ENCODE measurements at regions not wholly inside any gene's neighbourhood (a gene's known extent, or its start where the extent isn't known, plus 50 kb on each side); places are given as distances from the start of the nearest gene placed in this dataset.

DNA sequence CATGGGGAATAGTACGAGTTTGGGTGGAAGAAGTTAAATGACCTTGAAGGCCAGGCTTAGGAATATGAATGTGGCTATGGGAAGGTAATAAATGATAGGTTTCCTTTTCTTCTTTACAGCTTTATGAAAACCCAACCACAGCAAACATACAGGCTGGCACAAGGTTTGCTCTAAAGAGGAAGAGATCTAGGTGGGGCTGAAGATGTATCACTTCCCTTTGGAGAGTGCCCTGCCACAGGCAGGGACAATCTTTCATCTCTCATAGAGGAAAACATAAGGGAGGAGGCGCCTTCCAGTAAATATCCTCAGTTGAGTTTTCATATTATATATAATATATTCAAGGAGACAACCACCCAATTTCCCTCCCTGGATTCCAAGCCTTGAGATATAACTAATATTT, 72.9 kb upstream of the FRMD6 start:
- no peak for DNase-seq
- H3K4me3 ChIP-seq (ENCODE audit: low read depth, low read length), result no peak overlapping the region
- H3K27ac ChIP-seq, result no peak overlapping the region
- TF ChIP-seq, protein P1, sequence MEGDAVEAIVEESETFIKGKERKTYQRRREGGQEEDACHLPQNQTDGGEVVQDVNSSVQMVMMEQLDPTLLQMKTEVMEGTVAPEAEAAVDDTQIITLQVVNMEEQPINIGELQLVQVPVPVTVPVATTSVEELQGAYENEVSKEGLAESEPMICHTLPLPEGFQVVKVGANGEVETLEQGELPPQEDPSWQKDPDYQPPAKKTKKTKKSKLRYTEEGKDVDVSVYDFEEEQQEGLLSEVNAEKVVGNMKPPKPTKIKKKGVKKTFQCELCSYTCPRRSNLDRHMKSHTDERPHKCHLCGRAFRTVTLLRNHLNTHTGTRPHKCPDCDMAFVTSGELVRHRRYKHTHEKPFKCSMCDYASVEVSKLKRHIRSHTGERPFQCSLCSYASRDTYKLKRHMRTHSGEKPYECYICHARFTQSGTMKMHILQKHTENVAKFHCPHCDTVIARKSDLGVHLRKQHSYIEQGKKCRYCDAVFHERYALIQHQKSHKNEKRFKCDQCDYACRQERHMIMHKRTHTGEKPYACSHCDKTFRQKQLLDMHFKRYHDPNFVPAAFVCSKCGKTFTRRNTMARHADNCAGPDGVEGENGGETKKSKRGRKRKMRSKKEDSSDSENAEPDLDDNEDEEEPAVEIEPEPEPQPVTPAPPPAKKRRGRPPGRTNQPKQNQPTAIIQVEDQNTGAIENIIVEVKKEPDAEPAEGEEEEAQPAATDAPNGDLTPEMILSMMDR (IDR thresholded peaks at IDR 0.05; ENCODE audit: low read depth, low read length, missing control alignments), result no peak
- in situ Hi-C loops (cut with HindIII; ENCODE audit: low pct_ligation_motif_present, low sequenced_read_pairs), result no loop called here
- H3K27me3 ChIP-seq (replicated peaks), result no peaks in the 10 kb centered on the region
- H3K36me3 ChIP-seq (replicated peaks), result no peaks in the 10 kb centered on the region

DNA sequence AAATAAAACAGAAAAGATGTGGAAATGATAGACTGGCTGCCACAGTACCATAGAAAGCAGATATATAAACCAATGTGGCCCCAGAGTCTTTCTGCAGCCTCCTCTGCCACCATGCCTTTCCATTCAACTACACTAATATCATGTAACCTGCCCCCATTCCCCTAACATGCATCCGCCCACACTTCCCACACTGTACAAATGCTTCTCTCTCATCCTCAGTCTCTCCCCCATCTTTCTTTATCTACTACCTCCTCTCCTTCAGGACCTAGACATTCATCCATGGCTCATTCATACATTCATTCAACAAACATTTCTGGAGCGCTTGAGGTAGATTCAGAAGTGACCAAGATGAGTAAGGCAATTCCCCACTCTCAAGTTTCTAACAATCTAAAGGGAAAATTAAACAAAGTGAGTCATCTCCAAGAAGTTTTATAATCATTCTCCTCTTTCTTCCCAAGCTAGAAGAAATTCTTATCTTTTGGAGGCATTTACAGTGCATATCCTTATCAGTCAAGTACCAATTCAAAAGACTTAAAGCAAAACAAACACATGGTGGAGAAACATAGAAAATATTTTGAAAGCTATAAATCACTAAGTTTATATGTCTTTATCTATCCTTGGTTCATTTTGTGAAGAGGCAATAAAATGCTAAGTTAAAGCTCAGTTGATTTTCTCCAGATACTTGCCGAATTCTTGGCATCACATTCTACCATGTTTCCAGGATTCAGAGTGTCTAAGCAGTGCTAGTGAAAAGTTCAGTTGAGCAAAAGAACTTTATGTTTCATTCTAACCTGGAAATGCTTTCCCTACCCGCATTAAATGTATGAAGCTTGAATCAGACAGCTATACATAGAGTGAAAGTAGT, 70.5 kb upstream of the FRMD6 start:
- TF ChIP-seq, protein P1 (IDR thresholded peaks at IDR 0.05; ENCODE audit: low read depth, low read length, missing control alignments), result no peak
- DNase-seq, result peak; percentile 81
- peak overlapping the region; percentile 83 for H3K27ac ChIP-seq

GRCh38 chr14:51582437-51582836, 69.3 kb upstream of the FRMD6 start:
- H3K27me3 ChIP-seq (replicated peaks), result no peaks in the 10 kb centered on the region
- no peak overlapping the region for H3K4me3 ChIP-seq (ENCODE audit: low read depth, low read length)
- H3K27ac ChIP-seq, result peak overlapping the region; percentile 83
- TF ChIP-seq, protein P1 (IDR thresholded peaks at IDR 0.05; ENCODE audit: low read depth, low read length, missing control alignments), result no peak
- no peak for DNase-seq
- H3K36me3 ChIP-seq (replicated peaks), result no peaks in the 10 kb centered on the region
- in situ Hi-C loops (cut with HindIII; ENCODE audit: low pct_ligation_motif_present, low sequenced_read_pairs), result no loop called here

More for the DNA sequence above, 70.5 kb upstream of the FRMD6 start:
- in situ Hi-C loops (cut with HindIII; ENCODE audit: low pct_ligation_motif_present, low sequenced_read_pairs), result no loop called here
- no peaks in the 10 kb centered on the region for H3K27me3 ChIP-seq (replicated peaks)
- no peak overlapping the region for H3K4me3 ChIP-seq (ENCODE audit: low read depth, low read length)
- no peaks in the 10 kb centered on the region for H3K36me3 ChIP-seq (replicated peaks)

- TF ChIP-seq, protein P1 (IDR thresholded peaks at IDR 0.05; ENCODE audit: low read depth, low read length, missing control alignments), result no peak
- H3K27me3 ChIP-seq (replicated peaks), result no peaks in the 10 kb centered on the region
- no peak overlapping the region for H3K27ac ChIP-seq
- in situ Hi-C loops (cut with HindIII; ENCODE audit: low pct_ligation_motif_present, low sequenced_read_pairs), result no loop called here
- H3K36me3 ChIP-seq (replicated peaks), result no peaks in the 10 kb centered on the region
- no peak overlapping the region for H3K4me3 ChIP-seq (ENCODE audit: low read depth, low read length)
- DNase-seq, result no peak
Observed at GRCh38 chr14:51585055-51585454, 66.7 kb upstream of the FRMD6 start.

DNA sequence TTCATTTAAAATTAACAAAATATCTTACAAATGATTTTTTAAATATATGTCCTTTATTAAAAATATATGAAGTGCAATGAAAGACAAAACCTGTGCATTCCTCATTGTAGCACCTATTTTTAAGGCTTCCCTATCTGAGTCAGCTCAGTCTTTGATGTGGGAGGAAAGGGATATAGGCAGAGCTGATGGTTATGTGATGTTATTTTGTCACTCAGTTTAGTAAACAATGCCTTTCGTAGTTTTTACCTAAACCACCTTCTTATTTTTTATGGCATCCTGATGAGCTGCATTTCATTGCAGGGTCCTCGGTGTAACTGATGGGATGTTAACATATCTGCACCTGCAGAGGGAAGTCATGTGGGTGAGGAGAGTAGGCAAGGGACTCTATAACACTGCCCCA, 58.9 kb upstream of the FRMD6 start:
- Histone ChIP-seq H3K36me3 (replicated peaks) (no peaks in the 10 kb centered on the region), H3K4me3 (ENCODE audit: low read depth, low read length) (no peak overlapping the region), H3K27me3 (replicated peaks) (no peaks in the 10 kb centered on the region), H3K27ac (peak overlapping the region; percentile 16)
- DNase-seq, result no peak
- TF ChIP-seq, protein P1 (IDR thresholded peaks at IDR 0.05; ENCODE audit: low read depth, low read length, missing control alignments), result no peak
- in situ Hi-C loops (cut with HindIII; ENCODE audit: low pct_ligation_motif_present, low sequenced_read_pairs), result no loop called here

Data from brain microvascular endothelial cell (primary cell).